Heart left ventricle (tissue), 16 donors: ENCODE measurements at regions not wholly inside any gene's neighbourhood (a gene's known extent, or its start where the extent isn't known, plus 50 kb on each side); places are given as distances from the start of the nearest gene placed in this dataset.
A peak's percentile ranks its signal among the peaks of the same experiment; 100 is the strongest.

ENCODE experiments used
- ATAC-seq, 4 donors: fragments of 200-7000 bp; cut with Tn5 transposase; one replicate each; pipeline ENCODE4 v1.9.1; 2020 to 2022; ENCODE audit warnings: moderate library complexity in 4 of 4, mild to moderate bottlenecking in 3 of 4, moderate number of reproducible peaks in 1 of 4
- DNase-seq, 5 donors: peaks; one replicate each; pipeline ENCODE4 v3.0.0-alpha.2; 2020
- H3K27ac ChIP-seq, 12 donors: fragments of 200-600 bp; sonication (generic) in 4 of 12; one replicate each; pipeline versions ENCODE4 v1.5.0 to v1.8.0; 2016 to 2022; ENCODE audit warnings: mild to moderate bottlenecking in 2 of 12
- H3K27me3 ChIP-seq, 9 donors: fragments of 200-600 bp; sonication (generic) in 2 of 9; one replicate each; pipeline versions ENCODE4 v1.5.1 to v1.8.0; 2016 to 2022; ENCODE audit warnings: mild to moderate bottlenecking in 3 of 9
- H3K36me3 ChIP-seq, 9 donors: fragments of 200-600 bp; sonication (generic) in 2 of 9; one replicate each; pipeline versions ENCODE4 v1.5.0 to v1.8.0; 2018 to 2022; ENCODE audit warnings: mild to moderate bottlenecking in 2 of 9
- H3K4me1 ChIP-seq, 12 donors: fragments of 200-600 bp; sonication (generic) in 4 of 12; one replicate each; pipeline versions ENCODE4 v1.5.0 to v1.8.0; 2016 to 2022; ENCODE audit warnings: mild to moderate bottlenecking in 3 of 12
- H3K4me3 ChIP-seq, 12 donors: fragments of 200-600 bp; sonication (generic) in 4 of 12; one replicate each; pipeline versions ENCODE4 v1.5.0 to v1.8.0; 2017 to 2022; ENCODE audit warnings: mild to moderate bottlenecking in 9 of 12, moderate library complexity in 4 of 12
- H3K9me3 ChIP-seq, 12 donors: fragments of 200-600 bp; sonication (generic) in 4 of 12; one replicate each; pipeline versions ENCODE4 v1.5.0 to v1.8.0; 2016 to 2022; ENCODE audit warnings: mild to moderate bottlenecking in 1 of 12
- POLR2A ChIP-seq, 2 donors: fragments of 450-650 bp; IDR thresholded peaks; one replicate each; pipeline ENCODE4 v1.6.1; 2017; ENCODE audit warnings: antibody characterized with exemption in 2 of 2, mild to moderate bottlenecking in 2 of 2, moderate library complexity in 2 of 2
- WGBS, 4 donors: extraction: QIAGEN DNeasy Blood & Tissue Kit in 2 of 4; methylation state at CpG; one replicate each; pipeline versions ENCODE4 v1.1.5 to v1.1.7; 2013 to 2018; 5-methylcytosine and 5-hydroxymethylcytosine counted together
- intact Hi-C, 10 donors: fragments of 100-400 bp; cut with DNase I; formaldehyde crosslinking; loops; one replicate each; pipeline versions ENCODE4 v1.11.1 to v1.14.2; 2022
- TF ChIP-seq, protein P1 (sequence below), 12 donors: fragments of 200-600 bp; sonication (generic) in 4 of 12; IDR thresholded peaks; one replicate each; pipeline versions ENCODE4 v1.5.0 to v1.8.0; 2018 to 2022; ENCODE audit warnings: antibody characterized with exemption in 12 of 12, mild to moderate bottlenecking in 5 of 12
- donor health status: ischemic (EF 13 %, LVEDD 7.1; RV severe dilation, severe dysfunction).
- donor health status: healthy with polysubstance abuse.
- donor health status: DM: no; HTN: yes; CAD: no.
- donor health status: DM: no; HTN: no; CAD: no.
- donor health status: ischemic (EF 25% LVEDD 6.9; RV normal size, moderate dysfunction).
- donor health status: ischemic (EF 25% LVEDD 5.7; RV mildly dilated, moderate dysfunction).
- donor health status: healthy.
- donor health status: DM: yes; HTN: yes; CAD: no.
- donor health status: ischemic (EF 35%, LVEDD 5.7; RV mildly dilated, moderate dysfunction).
- donor health status: nonischemic (EF 11% LVEDD 7.7; RV severe dilation, severe dysfunction).
- donor health status: DM: yes; HTN: yes; CAD: no.
- donor health status: PGD.
- donor health status: ischemic (EF 29% LVEDD 5.4; RV normal size, mild dysfunction).
- donor health status: nonischemic (EF 23%, LVEDD 6.1; RV moderate dilation, normal function).

DNA sequence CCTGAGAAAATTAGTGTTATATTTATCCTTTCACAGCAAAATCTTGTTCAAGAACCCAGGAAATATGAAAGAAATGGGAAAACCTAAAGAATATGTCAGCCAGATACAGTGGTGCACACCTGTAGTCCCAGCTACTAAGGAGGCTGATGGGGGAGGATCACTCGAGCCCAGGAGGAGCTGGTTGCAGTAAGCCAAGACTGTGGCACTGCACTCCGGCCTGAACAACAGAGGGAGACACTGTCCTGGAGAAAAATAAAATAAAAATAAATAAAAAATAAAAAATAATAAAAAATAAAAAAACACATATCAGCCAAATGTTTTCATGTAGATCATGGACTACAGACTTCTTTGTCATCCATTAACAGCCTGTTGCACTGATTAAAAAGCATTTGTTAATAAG is 244.8 kb upstream of the KLHL1 start:
- WGBS, 4 donors: 33 to 55% (median 39%) methylated on average over 2 of the region's 2 CpGs
- peaks cover 0 to 5% (median 0%) of the 10 kb centered on the region in 12 donors for H3K9me3 ChIP-seq
- intact Hi-C loops: no loop called here

DNA sequence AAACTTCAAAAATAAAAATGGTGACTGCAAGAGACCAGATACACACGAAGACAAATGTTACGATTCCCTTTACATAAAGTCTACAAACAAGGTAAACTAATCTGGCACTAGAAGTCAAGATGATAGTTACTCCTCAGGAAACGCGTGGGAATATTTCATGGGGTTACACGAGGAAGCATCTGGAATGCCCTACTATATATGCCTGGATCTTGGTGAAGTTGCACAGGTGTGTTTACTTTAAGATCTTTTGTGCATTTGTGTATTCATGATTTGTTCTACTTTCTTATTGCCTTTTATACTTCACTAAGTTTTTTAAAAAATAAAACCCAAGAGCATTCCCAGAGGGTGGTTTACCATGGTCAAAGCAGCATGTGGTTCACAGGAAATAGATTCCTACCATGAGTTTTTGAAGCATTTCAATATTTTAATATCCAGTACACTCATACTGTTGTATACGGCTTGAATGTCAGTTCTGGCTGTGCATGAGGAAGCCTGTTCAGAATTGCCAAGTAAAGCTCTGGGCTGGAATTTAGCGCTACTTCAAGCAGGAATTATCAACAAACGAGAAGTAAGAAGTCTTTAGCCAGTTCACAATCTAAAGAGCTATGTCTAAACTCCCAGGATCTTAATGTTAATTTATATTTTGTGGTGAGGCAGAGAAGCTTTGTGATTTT is 239.8 kb upstream of the KLHL1 start:
- H3K4me1 ChIP-seq: no peaks in the 10 kb centered on the region
- ATAC-seq (no peak), DNase-seq (no peak)
- no peak overlapping the region for H3K27ac ChIP-seq
- TF ChIP-seq, protein P1, sequence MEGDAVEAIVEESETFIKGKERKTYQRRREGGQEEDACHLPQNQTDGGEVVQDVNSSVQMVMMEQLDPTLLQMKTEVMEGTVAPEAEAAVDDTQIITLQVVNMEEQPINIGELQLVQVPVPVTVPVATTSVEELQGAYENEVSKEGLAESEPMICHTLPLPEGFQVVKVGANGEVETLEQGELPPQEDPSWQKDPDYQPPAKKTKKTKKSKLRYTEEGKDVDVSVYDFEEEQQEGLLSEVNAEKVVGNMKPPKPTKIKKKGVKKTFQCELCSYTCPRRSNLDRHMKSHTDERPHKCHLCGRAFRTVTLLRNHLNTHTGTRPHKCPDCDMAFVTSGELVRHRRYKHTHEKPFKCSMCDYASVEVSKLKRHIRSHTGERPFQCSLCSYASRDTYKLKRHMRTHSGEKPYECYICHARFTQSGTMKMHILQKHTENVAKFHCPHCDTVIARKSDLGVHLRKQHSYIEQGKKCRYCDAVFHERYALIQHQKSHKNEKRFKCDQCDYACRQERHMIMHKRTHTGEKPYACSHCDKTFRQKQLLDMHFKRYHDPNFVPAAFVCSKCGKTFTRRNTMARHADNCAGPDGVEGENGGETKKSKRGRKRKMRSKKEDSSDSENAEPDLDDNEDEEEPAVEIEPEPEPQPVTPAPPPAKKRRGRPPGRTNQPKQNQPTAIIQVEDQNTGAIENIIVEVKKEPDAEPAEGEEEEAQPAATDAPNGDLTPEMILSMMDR (IDR thresholded peaks at IDR 0.05): no peak
- TF ChIP-seq POLR2A (IDR thresholded peaks at IDR 0.05): no peak
- H3K9me3 ChIP-seq: peaks cover 0 to 5% (median 0%) of the 10 kb centered on the region in 12 donors
- 72 to 83% (median 75%) methylated on average over 8 of the region's 8 CpGs for WGBS, 4 donors
- H3K36me3 ChIP-seq: no peaks in the 10 kb centered on the region
- H3K4me3 ChIP-seq: no peak overlapping the region
- no peaks in the 10 kb centered on the region for H3K27me3 ChIP-seq
- intact Hi-C loops: no loop called here

More for the DNA sequence above, 244.8 kb upstream of the KLHL1 start:
- H3K27ac ChIP-seq: no peak overlapping the region
- no peaks in the 10 kb centered on the region for H3K4me1 ChIP-seq
- DNase-seq (no peak), ATAC-seq (no peak)
- no peaks in the 10 kb centered on the region for H3K27me3 ChIP-seq
- H3K4me3 ChIP-seq: no peak overlapping the region
- H3K36me3 ChIP-seq: no peaks in the 10 kb centered on the region
- TF ChIP-seq, protein P1 (IDR thresholded peaks at IDR 0.05): no peak
- TF ChIP-seq POLR2A (IDR thresholded peaks at IDR 0.05): no peak

GRCh38 chr13:70339738-70340137 is 231.5 kb upstream of the KLHL1 start:
- H3K36me3 ChIP-seq: no peaks in the 10 kb centered on the region
- no peak for DNase-seq
- no peak overlapping the region for H3K4me3 ChIP-seq
- intact Hi-C loops: no loop called here
- H3K9me3 ChIP-seq: no peaks in the 10 kb centered on the region
- ATAC-seq: no peak
- no peaks in the 10 kb centered on the region for H3K27me3 ChIP-seq
- H3K27ac ChIP-seq: no peak overlapping the region
- H3K4me1 ChIP-seq: no peaks in the 10 kb centered on the region
- WGBS, 4 donors: 55 to 60% (median 58%) methylated on average over 4 of the region's 4 CpGs
- TF ChIP-seq POLR2A (IDR thresholded peaks at IDR 0.05): no peak
- TF ChIP-seq, protein P1 (IDR thresholded peaks at IDR 0.05): peak in 2 of 12 donors; percentile 16 to 17

DNA sequence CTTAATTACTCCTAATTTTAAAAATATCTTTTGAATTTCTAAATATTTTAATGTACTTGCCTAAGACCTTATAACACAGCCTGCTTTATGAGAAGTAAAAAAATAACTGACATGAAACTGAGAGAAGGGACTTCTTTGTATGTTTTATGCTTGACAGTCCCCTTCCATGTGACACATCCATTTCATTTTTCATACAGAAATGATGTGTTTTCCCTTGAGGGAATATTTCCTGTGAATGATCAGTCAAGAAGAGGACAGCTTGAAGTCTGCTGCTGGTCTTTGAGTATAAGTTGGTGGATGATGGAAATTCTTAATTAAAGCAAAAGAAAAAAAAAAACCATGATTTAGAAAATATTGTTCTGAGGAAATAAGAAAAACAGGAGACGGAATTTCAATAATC is 230.4 kb upstream of the KLHL1 start:
- Histone ChIP-seq H3K36me3 (no peaks in the 10 kb centered on the region), H3K4me3 (no peak overlapping the region), H3K9me3 (no peaks in the 10 kb centered on the region), H3K4me1 (no peaks in the 10 kb centered on the region), H3K27ac (no peak overlapping the region), H3K27me3 (no peaks in the 10 kb centered on the region)
- ATAC-seq (no peak), DNase-seq (no peak)
- 70 to 78% (median 72%) methylated on average over 1 of the region's 1 CpG for WGBS, 4 donors
- TF ChIP-seq, protein P1 (IDR thresholded peaks at IDR 0.05): no peak
- no peak for TF ChIP-seq POLR2A (IDR thresholded peaks at IDR 0.05)
- intact Hi-C loops: no loop called here
